ENCODE measurements at regions not wholly inside any gene's neighbourhood (a gene's known extent, or its start where the extent isn't known, plus 50 kb on each side); places are given as distances from the start of the nearest gene placed in this dataset.
A peak's percentile ranks its signal among the peaks of the same experiment; 100 is the strongest.

- 86% methylated on average over 10 of the region's 21 CpGs for WGBS (ENCODE audit: insufficient coverage, low coverage, low lambda C conversion rate, missing lambda C conversion rate)
- Histone ChIP-seq H3K27ac (no peak overlapping the region), H3K36me3 (no peaks in the 10 kb centered on the region), H3K27me3 (no peaks in the 10 kb centered on the region), H3K9me3 (no peaks in the 10 kb centered on the region), H3K4me1 (no peaks in the 10 kb centered on the region), H3K4me3 (no peak overlapping the region)
- DNase-seq (no peak), ATAC-seq (no peak)
- TF ChIP-seq POLR2A (IDR thresholded peaks at IDR 0.05) (no peak), CTCF (IDR thresholded peaks at IDR 0.05) (no peak)
- intact Hi-C loops (cut with DNase I), result no loop called here
These were observed 119.0 kb upstream of the CLDN10 start for GRCh38 chr13:95433537-95433936.

GRCh38 chr13:95434111-95434510 is 118.4 kb upstream of the CLDN10 start:
- TF ChIP-seq CTCF (IDR thresholded peaks at IDR 0.05), result no peak
- no peak for TF ChIP-seq POLR2A (IDR thresholded peaks at IDR 0.05)
- H3K27me3 ChIP-seq, result no peaks in the 10 kb centered on the region
- no peak overlapping the region for H3K27ac ChIP-seq
- DNase-seq (no peak), ATAC-seq (no peak)
- H3K4me3 ChIP-seq, result no peak overlapping the region
- H3K36me3 ChIP-seq, result no peaks in the 10 kb centered on the region
- no peaks in the 10 kb centered on the region for H3K9me3 ChIP-seq
- intact Hi-C loops (cut with DNase I), result no loop called here
- no peaks in the 10 kb centered on the region for H3K4me1 ChIP-seq

GRCh38 chr13:95437561-95437960 is 115.0 kb upstream of the CLDN10 start:
- intact Hi-C loops (cut with DNase I), result no loop called here
- H3K36me3 ChIP-seq, result no peaks in the 10 kb centered on the region
- H3K4me3 ChIP-seq, result no peak overlapping the region
- no peak for DNase-seq
- WGBS (ENCODE audit: insufficient coverage, low coverage, low lambda C conversion rate, missing lambda C conversion rate), result 88% methylated on average over 7 of the region's 7 CpGs
- TF ChIP-seq CTCF (IDR thresholded peaks at IDR 0.05) (no peak), POLR2A (IDR thresholded peaks at IDR 0.05) (no peak)
- H3K27me3 ChIP-seq, result no peaks in the 10 kb centered on the region
- no peaks in the 10 kb centered on the region for H3K9me3 ChIP-seq
- H3K4me1 ChIP-seq, result no peaks in the 10 kb centered on the region
- ATAC-seq, result no peak
- H3K27ac ChIP-seq, result no peak overlapping the region

- Histone ChIP-seq H3K36me3 (no peaks in the 10 kb centered on the region), H3K4me1 (no peaks in the 10 kb centered on the region), H3K27me3 (no peaks in the 10 kb centered on the region), H3K27ac (no peak overlapping the region), H3K4me3 (no peak overlapping the region), H3K9me3 (no peaks in the 10 kb centered on the region)
- DNase-seq, result no peak
- intact Hi-C loops (cut with DNase I), result no loop called here
- TF ChIP-seq CTCF (IDR thresholded peaks at IDR 0.05) (no peak), POLR2A (IDR thresholded peaks at IDR 0.05) (no peak)
- WGBS (ENCODE audit: insufficient coverage, low coverage, low lambda C conversion rate, missing lambda C conversion rate), result 0% methylated on average over 1 of the region's 1 CpG
- peak in 3 of 4 donors; percentile 39 to 60 (median 40) for ATAC-seq
These were observed 114.2 kb upstream of the CLDN10 start for GRCh38 chr13:95438297-95438696.

GRCh38 chr13:95440441-95441088 is 112.0 kb upstream of the CLDN10 start:
- Histone ChIP-seq H3K27me3 (no peaks in the 10 kb centered on the region), H3K4me3 (no peak overlapping the region), H3K9me3 (no peaks in the 10 kb centered on the region), H3K36me3 (no peaks in the 10 kb centered on the region), H3K4me1 (no peaks in the 10 kb centered on the region), H3K27ac (no peak overlapping the region)
- DNase-seq (no peak), ATAC-seq (no peak)
- 74% methylated on average over 7 of the region's 7 CpGs for WGBS (ENCODE audit: insufficient coverage, low coverage, low lambda C conversion rate, missing lambda C conversion rate)
- intact Hi-C loops (cut with DNase I), result no loop called here
- TF ChIP-seq POLR2A (IDR thresholded peaks at IDR 0.05), result no peak
- TF ChIP-seq CTCF (IDR thresholded peaks at IDR 0.05), result no peak

Measured in right lobe of liver (tissue), 6 donors.